ENCODE measurements at regions not wholly inside any gene's neighbourhood (a gene's known extent, or its start where the extent isn't known, plus 50 kb on each side); places are given as distances from the start of the nearest gene placed in this dataset.

DNA sequence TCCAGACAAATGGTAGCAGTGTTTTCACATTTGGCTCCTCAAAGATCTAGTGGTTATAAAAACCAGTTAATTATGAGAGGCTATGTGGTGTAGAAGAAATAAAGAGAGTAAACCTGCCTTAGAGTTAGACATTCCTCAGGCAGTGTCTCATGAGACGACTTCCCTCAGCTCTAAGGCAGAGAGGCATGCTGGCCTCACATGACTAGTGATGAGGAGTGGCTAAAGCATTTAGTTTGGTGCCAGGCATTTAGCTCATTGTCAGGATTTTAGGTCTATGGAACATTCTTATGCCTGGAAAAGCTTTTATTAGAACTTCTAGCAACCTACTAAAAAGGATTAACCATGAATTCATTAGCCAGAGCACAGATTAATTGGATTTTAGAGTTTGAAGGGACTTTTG, 90.3 kb downstream of the RPRM start:
- TF ChIP-seq, protein P1, sequence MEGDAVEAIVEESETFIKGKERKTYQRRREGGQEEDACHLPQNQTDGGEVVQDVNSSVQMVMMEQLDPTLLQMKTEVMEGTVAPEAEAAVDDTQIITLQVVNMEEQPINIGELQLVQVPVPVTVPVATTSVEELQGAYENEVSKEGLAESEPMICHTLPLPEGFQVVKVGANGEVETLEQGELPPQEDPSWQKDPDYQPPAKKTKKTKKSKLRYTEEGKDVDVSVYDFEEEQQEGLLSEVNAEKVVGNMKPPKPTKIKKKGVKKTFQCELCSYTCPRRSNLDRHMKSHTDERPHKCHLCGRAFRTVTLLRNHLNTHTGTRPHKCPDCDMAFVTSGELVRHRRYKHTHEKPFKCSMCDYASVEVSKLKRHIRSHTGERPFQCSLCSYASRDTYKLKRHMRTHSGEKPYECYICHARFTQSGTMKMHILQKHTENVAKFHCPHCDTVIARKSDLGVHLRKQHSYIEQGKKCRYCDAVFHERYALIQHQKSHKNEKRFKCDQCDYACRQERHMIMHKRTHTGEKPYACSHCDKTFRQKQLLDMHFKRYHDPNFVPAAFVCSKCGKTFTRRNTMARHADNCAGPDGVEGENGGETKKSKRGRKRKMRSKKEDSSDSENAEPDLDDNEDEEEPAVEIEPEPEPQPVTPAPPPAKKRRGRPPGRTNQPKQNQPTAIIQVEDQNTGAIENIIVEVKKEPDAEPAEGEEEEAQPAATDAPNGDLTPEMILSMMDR (IDR thresholded peaks at IDR 0.05 in 4 of 5, conservative IDR thresholded peaks at IDR 0.05 in 1 of 5) = no peak
- TF ChIP-seq POLR2A (IDR thresholded peaks at IDR 0.05) = no peak
